IgD-negative memory B cell (primary cell): ENCODE measurements at regions not wholly inside any gene's neighbourhood (a gene's known extent, or its start where the extent isn't known, plus 50 kb on each side); places are given as distances from the start of the nearest gene placed in this dataset.

Experiments
- H3K27ac Mint-ChIP-seq, 3 donors: one replicate each; pipeline ENCODE4 v1.8.0; 2020 to 2022; ENCODE audit warnings: mild to moderate bottlenecking in 3 of 3, mixed read lengths in 3 of 3, moderate library complexity in 1 of 3
- H3K27me3 Mint-ChIP-seq: one replicate; pipeline ENCODE4 v1.8.0; 2021; ENCODE audit warnings: mixed read lengths
- H3K36me3 Mint-ChIP-seq: one replicate; pipeline ENCODE4 v1.8.0; 2020; ENCODE audit warnings: mild to moderate bottlenecking, mixed read lengths
- H3K4me1 Mint-ChIP-seq, 3 donors: one replicate each; pipeline ENCODE4 v1.8.0; 2020 to 2022; ENCODE audit warnings: mixed read lengths in 3 of 3, mild to moderate bottlenecking in 1 of 3
- H3K4me3 Mint-ChIP-seq, 4 donors: one replicate each; pipeline ENCODE4 v1.8.0; 2020 to 2022; ENCODE audit warnings: mild to moderate bottlenecking in 4 of 4, mixed read lengths in 4 of 4, moderate library complexity in 3 of 4
- H3K9me3 Mint-ChIP-seq, 3 donors: one replicate each; pipeline ENCODE4 v1.8.0; 2020 to 2021; ENCODE audit warnings: mixed read lengths in 3 of 3, mild to moderate bottlenecking in 1 of 3

DNA sequence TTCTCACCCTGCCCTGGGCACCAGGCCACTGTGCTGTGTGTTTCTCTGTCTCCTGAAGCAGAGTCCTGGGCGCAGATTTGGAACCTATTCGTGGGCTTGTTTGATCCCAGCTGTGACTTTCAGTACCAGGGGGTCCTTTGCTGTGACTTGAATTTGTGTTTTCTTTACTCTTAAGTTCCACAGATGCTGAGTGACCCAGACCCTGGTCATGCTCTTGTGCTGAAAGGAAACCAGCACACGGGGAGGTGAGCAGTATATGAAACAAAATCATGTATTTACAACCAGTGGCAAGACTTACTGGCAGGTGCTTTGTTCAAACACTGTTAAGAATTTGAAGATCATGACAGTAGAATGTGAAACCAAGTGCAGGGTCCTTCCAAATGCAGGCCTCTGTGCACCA, 89.2 kb upstream of the PRSS58 start:
- Mint-ChIP-seq H3K4me1 (peaks cover 0 to 4% (median 0%) of the 10 kb centered on the region in 3 donors), H3K36me3 (no peaks in the 10 kb centered on the region), H3K27me3 (peaks cover 22% of the 10 kb centered on the region), H3K9me3 (peaks cover 0 to 4% (median 0%) of the 10 kb centered on the region in 3 donors), H3K4me3 (no peak overlapping the region), H3K27ac (no peak overlapping the region)

DNA sequence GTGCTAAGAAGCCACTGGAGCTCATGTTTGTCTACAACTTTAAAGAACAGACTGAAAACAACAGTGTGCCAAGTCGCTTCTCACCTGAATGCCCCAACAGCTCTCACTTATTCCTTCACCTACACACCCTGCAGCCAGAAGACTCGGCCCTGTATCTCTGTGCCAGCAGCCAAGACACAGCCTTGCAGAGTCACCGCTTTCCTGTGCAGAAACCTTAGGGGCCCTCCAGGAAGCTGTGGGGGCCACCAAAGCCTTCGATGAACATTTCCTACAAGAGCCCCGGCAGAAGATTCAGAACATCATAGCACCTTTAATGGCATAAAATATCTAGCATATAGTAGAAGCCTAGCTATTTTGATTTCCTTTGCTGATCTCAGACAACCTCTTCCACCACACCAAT, 88.0 kb upstream of the PRSS58 start:
- peaks cover 22% of the 10 kb centered on the region for H3K27me3 Mint-ChIP-seq
- peaks cover 0 to 4% (median 0%) of the 10 kb centered on the region in 3 donors for H3K4me1 Mint-ChIP-seq
- no peak overlapping the region for H3K27ac Mint-ChIP-seq
- H3K4me3 Mint-ChIP-seq, result no peak overlapping the region
- H3K36me3 Mint-ChIP-seq, result no peaks in the 10 kb centered on the region
- H3K9me3 Mint-ChIP-seq, result peaks cover 0 to 4% (median 0%) of the 10 kb centered on the region in 3 donors

DNA sequence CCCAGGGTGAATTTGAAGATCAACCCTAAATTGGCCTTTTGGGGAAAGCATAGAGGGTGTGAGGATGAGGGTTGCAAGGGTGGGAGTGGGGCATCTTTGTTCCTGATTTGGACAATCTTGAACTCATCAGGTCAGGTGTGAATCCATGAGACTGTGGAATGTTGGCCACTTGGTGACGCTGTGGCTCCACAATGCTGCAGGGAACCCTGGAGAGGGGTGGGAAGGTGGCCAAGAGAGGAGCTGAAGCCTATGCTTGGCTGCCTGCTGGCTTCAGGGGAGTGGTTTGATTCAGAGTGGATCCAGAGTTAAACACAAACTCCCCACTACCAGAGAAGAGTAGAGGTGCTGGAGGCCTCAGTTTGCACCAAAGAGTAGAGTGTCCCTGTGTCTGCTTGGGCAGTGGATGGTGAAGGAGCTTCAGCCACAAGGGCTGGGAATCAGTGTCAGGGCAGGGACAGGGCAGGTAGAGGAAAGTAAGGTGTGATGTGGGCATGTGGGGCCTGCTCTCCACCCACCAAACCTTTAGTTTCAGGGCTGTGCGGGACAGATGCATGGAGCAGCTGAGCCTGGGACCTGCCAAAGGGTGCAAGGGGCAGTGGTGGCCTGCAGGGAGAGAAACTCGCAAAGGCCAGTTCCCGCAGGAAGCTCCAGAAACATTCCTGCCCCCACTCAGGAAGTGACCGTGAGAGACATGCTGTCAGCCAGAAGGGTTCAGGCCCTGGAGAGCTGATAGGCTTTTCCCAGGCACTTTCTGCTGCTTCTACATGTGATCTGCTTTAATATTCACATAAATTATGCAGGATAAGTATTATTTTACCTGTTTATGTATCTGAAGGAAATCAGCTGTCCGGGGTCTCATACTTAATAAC, 81.0 kb upstream of the PRSS58 start:
- Mint-ChIP-seq H3K36me3 (peaks cover 2% of the 10 kb centered on the region), H3K27me3 (peaks cover 6% of the 10 kb centered on the region), H3K4me1 (no peaks in the 10 kb centered on the region), H3K9me3 (no peaks in the 10 kb centered on the region), H3K27ac (peak overlapping the region in 1 of 3 donors; percentile 37), H3K4me3 (no peak overlapping the region)

DNA sequence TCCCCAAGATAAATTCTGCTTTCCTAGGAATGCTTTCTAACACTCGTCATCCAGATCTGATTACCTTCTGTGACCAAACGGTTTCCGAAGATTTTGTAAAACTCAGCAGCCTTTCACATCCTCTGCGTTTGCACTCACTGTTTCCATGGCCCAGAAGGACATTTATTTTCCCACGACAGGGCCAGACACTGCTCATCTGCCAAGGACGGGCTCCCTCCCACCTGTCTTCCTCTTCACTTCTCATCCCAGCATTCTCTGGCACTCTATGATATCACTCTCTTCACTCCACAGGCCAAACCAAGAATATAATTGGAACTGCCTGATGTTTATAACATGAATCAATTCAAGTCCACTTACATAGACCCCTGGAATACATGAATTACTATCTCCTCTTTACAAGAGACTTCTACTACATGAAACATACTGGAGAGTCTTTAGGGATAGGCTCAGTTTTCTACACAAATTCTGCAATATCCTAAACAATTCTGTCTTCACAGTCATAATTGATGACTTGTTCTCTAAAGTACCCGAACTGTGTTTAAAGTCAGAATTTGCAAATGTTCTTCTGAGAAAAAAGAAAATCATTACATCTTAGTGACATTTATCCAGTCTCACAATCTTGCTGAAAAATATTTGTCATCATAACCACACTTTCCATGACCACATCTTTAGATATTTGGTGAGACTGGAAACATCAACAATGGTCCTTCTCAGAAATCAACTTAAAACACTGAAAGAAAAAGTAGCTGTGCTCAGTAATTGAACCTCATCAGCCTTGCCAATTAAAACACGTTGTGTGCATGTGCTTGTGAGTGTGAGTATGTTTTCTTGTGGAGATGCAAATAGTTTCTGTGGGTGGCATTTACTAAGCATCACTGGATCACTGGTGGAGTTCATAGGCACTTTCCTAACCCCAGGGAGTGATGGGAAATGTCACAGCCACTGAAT, 79.5 kb upstream of the PRSS58 start:
- Mint-ChIP-seq H3K36me3 (peaks cover 2% of the 10 kb centered on the region), H3K27ac (no peak overlapping the region), H3K9me3 (no peaks in the 10 kb centered on the region), H3K4me3 (no peak overlapping the region), H3K4me1 (no peaks in the 10 kb centered on the region), H3K27me3 (peaks cover 7% of the 10 kb centered on the region)

DNA sequence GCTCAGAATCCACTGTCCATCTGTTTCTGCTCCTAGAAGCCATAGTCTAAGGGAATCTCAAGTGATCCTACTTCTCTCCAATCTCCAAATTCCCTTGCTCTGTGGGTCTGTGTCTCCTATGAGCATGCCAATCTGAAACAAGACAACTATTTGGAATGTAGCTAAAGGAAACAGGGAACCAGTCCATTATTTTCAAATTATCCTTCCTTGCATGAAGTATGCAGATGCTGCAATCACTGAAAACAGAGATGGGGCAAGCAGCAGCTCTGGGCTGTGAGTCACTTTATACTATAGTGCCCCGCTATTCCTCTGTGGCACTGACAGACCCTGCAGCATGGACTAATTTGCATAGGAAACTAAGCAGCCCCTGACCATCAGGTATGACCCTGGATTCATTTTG, 76.9 kb upstream of the PRSS58 start:
- H3K9me3 Mint-ChIP-seq, result no peaks in the 10 kb centered on the region
- no peaks in the 10 kb centered on the region for H3K4me1 Mint-ChIP-seq
- peaks cover 12% of the 10 kb centered on the region for H3K27me3 Mint-ChIP-seq
- no peak overlapping the region for H3K27ac Mint-ChIP-seq
- H3K4me3 Mint-ChIP-seq, result no peak overlapping the region
- H3K36me3 Mint-ChIP-seq, result peaks cover 2% of the 10 kb centered on the region

DNA sequence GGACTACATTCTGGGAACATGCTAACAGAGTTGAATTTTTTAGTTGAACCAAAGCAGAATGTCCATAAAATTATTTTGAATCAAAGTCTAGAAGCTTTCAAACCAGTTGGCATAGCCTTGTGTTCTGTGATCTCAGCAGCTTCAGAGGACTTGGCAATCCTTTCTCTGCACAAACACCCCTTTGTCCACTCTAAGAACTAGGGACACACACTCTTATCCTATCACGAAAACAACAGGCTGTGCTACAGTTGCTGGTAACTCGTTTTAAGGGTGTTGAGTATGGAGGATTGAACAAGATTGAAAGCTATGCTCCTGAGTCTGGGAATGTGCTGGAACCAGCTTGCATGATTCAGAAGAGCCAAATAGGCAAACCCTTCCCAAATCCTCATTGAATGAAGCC, 76.4 kb upstream of the PRSS58 start:
- Mint-ChIP-seq H3K27ac (no peak overlapping the region), H3K4me3 (no peak overlapping the region), H3K9me3 (no peaks in the 10 kb centered on the region), H3K36me3 (peaks cover 2% of the 10 kb centered on the region), H3K27me3 (peaks cover 16% of the 10 kb centered on the region), H3K4me1 (no peaks in the 10 kb centered on the region)

DNA sequence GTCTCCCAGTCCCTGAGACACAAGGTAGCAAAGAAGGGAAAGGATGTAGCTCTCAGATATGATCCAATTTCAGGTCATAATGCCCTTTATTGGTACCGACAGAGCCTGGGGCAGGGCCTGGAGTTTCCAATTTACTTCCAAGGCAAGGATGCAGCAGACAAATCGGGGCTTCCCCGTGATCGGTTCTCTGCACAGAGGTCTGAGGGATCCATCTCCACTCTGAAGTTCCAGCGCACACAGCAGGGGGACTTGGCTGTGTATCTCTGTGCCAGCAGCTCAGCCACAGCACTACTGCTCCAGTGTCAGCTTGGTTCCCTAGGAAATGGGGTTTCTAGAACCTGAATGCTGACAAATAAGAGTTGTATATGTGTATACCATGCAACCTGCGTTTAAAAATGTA, 74.6 kb upstream of the PRSS58 start:
- H3K27ac Mint-ChIP-seq, result no peak overlapping the region
- H3K36me3 Mint-ChIP-seq, result peaks cover 2% of the 10 kb centered on the region
- peaks cover 22% of the 10 kb centered on the region for H3K27me3 Mint-ChIP-seq
- H3K4me1 Mint-ChIP-seq, result no peaks in the 10 kb centered on the region
- H3K4me3 Mint-ChIP-seq, result no peak overlapping the region
- H3K9me3 Mint-ChIP-seq, result no peaks in the 10 kb centered on the region

DNA sequence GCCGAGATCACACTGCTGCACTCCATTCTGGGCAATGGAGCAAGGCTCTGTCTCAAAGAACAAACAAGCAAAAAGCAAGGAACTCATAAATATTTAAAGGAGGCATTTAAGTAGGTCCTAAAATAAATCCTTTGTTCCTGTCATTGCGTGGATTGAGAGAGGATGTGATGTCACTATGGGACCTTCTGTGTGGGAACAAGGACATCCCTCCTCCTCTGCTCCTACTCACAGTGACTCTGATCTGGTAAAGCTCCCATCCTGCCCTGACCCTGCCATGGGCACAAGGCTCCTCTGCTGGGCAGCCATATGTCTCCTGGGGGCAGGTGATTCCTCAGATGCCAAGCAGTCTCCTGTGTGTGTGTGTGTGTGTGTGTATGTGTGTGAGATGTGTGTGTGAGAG, 74.1 kb upstream of the PRSS58 start:
- Mint-ChIP-seq H3K9me3 (no peaks in the 10 kb centered on the region), H3K4me3 (no peak overlapping the region), H3K27me3 (peaks cover 22% of the 10 kb centered on the region), H3K27ac (no peak overlapping the region), H3K36me3 (peaks cover 2% of the 10 kb centered on the region), H3K4me1 (no peaks in the 10 kb centered on the region)

DNA sequence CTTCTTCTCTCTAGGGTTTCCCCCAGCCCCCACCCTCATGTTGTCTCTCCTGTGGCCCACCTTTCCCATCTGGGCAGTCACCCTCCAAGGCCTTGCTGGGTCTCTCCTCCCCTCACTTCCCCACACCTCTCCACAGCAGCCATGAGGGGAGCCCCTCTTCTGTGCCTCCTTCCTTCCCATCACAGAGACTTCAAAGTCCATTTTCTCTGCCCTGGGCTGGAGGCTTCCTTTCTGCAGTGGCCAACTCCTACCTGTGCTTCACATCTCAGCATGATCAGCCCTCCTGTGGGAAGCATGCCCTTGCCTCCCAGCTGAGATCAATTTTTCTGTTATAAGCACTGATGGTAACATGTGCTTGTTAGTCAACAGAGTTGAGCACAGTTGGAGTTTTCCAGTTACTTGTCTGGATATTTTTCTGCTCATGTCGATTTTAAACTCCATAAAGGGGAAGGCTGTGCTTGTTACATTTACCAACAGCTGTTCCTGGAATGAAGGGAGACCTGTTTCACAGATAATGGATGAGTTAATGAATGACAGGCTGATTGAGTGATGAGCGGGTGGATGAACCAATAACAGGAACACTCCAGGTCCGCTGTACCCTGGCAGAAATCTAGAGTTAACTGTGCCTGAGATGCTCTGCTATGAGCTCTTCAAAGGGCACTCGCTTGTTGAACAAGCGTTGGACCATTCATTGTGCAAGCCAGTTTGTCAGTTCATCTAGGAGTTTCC, 71.4 kb upstream of the PRSS58 start:
- no peak overlapping the region for H3K4me3 Mint-ChIP-seq
- no peak overlapping the region for H3K27ac Mint-ChIP-seq
- H3K36me3 Mint-ChIP-seq, result no peaks in the 10 kb centered on the region
- H3K4me1 Mint-ChIP-seq, result no peaks in the 10 kb centered on the region
- H3K27me3 Mint-ChIP-seq, result peaks cover 19% of the 10 kb centered on the region
- peaks cover 0 to 2% (median 0%) of the 10 kb centered on the region in 3 donors for H3K9me3 Mint-ChIP-seq

DNA sequence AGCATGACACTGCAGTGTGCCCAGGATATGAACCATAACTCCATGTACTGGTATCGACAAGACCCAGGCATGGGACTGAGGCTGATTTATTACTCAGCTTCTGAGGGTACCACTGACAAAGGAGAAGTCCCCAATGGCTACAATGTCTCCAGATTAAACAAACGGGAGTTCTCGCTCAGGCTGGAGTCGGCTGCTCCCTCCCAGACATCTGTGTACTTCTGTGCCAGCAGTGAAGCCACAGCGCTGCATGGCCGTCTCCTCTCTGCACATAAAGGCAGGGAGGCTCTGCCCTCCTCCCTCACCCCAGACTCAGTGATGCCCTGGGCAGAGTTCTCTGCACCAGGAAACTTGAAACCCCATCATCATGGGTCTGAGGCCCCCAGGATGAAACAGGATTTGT, 70.7 kb upstream of the PRSS58 start:
- Mint-ChIP-seq H3K27ac (no peak overlapping the region), H3K9me3 (peaks cover 0 to 2% (median 0%) of the 10 kb centered on the region in 3 donors), H3K4me3 (no peak overlapping the region), H3K27me3 (peaks cover 22% of the 10 kb centered on the region), H3K36me3 (no peaks in the 10 kb centered on the region), H3K4me1 (no peaks in the 10 kb centered on the region)

DNA sequence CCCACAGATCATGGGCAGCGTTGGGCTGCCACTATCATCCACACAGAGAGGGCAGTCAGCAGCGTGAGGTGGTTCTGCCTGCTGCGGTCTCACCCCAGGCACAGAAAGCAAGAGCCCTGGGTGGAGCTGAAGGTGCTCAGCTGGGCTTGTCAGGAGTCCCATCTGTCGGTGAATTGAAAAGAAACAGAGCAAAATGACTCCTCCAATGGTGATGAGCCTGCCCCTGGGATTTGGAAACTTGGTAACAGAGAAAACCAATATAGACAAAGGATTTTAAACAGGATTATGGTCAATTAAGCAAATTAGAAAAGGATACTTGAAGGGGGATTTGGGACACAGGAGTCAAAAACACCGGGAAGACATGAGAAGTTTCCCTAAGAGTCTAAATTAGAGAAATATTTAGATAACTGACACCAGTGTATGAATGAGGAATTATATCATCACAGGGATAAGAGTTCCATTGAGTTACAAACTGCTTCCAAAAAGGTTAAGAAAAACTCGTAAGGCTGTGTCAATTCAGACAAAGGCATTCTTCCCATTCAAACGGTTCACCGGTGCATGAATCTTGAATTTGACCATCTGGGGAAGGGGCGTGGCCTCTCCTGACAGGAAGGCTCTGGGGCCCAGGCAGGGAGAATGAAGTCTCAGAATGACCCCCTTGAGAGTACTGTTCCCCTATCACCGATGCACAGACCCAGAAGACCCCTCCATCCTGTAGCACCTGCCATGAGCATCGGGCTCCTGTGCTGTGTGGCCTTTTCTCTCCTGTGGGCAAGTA, 70.0 kb upstream of the PRSS58 start:
- Mint-ChIP-seq H3K9me3 (peaks cover 0 to 2% (median 0%) of the 10 kb centered on the region in 3 donors), H3K4me1 (peaks cover 0 to 1% (median 0%) of the 10 kb centered on the region in 3 donors), H3K4me3 (no peak overlapping the region), H3K27me3 (peaks cover 22% of the 10 kb centered on the region), H3K27ac (peak overlapping the region in 1 of 3 donors; percentile 48), H3K36me3 (peaks cover 2% of the 10 kb centered on the region)

DNA sequence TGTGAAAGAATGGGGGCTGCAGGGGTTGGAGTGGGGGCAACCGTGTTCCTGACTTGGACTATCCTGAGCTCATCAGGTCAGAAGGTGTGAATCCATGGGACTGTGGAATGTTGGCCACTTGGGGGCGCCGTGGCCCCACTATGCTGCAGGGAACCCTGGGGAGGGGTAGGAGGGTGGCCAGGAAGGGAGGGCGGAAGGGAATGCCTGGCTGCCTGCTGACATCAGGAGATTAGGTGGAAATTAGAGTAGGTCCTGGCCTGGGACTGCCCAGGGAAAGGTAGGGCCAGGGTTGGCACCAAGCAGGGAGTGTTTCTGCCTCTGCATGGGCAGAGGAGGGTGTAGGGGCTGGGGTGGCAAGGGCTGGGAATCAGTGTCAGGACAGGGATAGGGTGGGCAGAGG, 65.8 kb upstream of the PRSS58 start:
- Mint-ChIP-seq H3K4me1 (peaks cover 0 to 1% (median 0%) of the 10 kb centered on the region in 3 donors), H3K27me3 (peaks cover 12% of the 10 kb centered on the region), H3K36me3 (peaks cover 2% of the 10 kb centered on the region), H3K9me3 (peaks cover 0 to 4% (median 0%) of the 10 kb centered on the region in 3 donors), H3K27ac (no peak overlapping the region), H3K4me3 (no peak overlapping the region)

DNA sequence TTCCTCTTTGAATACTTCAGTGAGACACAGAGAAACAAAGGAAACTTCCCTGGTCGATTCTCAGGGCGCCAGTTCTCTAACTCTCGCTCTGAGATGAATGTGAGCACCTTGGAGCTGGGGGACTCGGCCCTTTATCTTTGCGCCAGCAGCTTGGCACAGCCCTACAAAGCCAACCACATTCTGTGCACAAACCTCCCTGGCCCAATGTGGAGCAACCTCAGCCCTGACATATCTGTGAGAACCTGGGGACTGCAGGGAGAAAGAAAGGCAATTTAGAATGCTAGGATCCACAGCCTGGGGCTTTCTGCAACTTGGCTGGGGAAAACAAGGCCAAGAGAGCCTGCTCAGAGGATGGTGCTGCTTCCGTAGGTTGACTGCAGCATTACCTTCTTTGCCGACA, 63.5 kb upstream of the PRSS58 start:
- peaks cover 0 to 1% (median 0%) of the 10 kb centered on the region in 3 donors for H3K4me1 Mint-ChIP-seq
- H3K27me3 Mint-ChIP-seq, result peaks cover 13% of the 10 kb centered on the region
- H3K4me3 Mint-ChIP-seq, result no peak overlapping the region
- H3K9me3 Mint-ChIP-seq, result peaks cover 0 to 6% (median 0%) of the 10 kb centered on the region in 3 donors
- no peak overlapping the region for H3K27ac Mint-ChIP-seq
- peaks cover 2% of the 10 kb centered on the region for H3K36me3 Mint-ChIP-seq

DNA sequence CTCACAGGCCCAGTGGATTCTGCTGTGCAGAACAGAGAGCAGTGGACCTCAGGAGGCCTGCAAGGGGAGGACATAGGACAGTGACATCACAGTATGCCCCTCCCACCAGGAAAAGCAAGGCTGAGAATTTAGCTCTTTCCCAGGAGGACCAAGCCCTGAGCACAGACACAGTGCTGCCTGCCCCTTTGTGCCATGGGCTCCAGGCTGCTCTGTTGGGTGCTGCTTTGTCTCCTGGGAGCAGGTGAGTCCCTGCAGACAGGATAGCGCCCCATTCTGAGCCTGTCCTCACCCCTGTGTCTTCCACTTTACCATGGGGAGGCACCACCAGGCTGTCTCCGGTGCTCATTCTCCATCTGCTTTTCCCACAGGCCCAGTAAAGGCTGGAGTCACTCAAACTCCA, 63.0 kb upstream of the PRSS58 start:
- Mint-ChIP-seq H3K27ac (no peak overlapping the region), H3K4me1 (peaks cover 0 to 1% (median 0%) of the 10 kb centered on the region in 3 donors)

More for the DNA sequence above, 63.0 kb upstream of the PRSS58 start:
- peaks cover 0 to 6% (median 0%) of the 10 kb centered on the region in 3 donors for H3K9me3 Mint-ChIP-seq
- peaks cover 15% of the 10 kb centered on the region for H3K27me3 Mint-ChIP-seq
- peaks cover 2% of the 10 kb centered on the region for H3K36me3 Mint-ChIP-seq
- H3K4me3 Mint-ChIP-seq, result no peak overlapping the region
